Skeletal muscle satellite cell (primary cell): ENCODE measurements at regions not wholly inside any gene's neighbourhood (a gene's known extent, or its start where the extent isn't known, plus 50 kb on each side); places are given as distances from the start of the nearest gene placed in this dataset.

Source experiments
- H3K27me3 ChIP-seq: 2 replicates; pipeline ENCODE4 v1.7.0; 2013; ENCODE audit warnings: low read length; ENCODE audit not compliant: control insufficient read depth, insufficient read depth
- H3K36me3 ChIP-seq: 2 replicates; pipeline ENCODE4 v1.7.0; 2013; ENCODE audit warnings: mild to moderate bottlenecking, control low read depth, low read length; ENCODE audit not compliant: insufficient read depth
- H3K4me1 ChIP-seq: 2 replicates; pipeline ENCODE4 v1.7.0; 2013; ENCODE audit warnings: low read length; ENCODE audit not compliant: control insufficient read depth, insufficient read depth
- H3K4me2 ChIP-seq: 2 replicates; pipeline ENCODE4 v1.7.0; 2013; ENCODE audit warnings: mild to moderate bottlenecking, low read length
- H3K4me3 ChIP-seq: 2 replicates; pipeline ENCODE4 v1.7.0; 2013; ENCODE audit warnings: low read length
- H3K9ac ChIP-seq: 2 replicates; pipeline ENCODE4 v1.7.0; 2013; ENCODE audit warnings: mild to moderate bottlenecking, low read depth, low read length, moderate library complexity
- H3K9me3 ChIP-seq: replicated peaks from 2 replicates; pipeline ENCODE4 v1.7.0; 2013; ENCODE audit warnings: mild to moderate bottlenecking, control low read depth, low read length

DNA sequence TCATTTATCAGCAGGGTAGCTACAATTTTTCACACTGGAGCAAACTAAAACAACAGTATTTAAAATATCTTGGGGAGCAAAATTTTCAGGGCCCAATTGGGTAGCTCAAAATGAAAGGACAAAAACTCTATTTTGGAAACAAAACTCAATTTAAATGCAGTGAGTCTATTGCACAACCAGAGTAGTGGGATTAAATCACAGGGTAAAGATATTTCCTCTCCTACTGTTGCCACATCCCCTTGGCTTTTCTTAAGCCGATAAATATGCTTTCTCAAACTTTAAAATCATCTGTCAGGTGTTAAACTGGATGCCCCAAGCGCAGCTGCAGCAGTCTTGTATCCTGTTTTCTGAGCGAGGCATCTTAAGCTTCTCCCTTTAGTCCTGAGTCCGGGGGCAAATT, 1474.3 kb upstream of the CDH9 start:
- H3K4me2 ChIP-seq, result no peak overlapping the region
- no peaks in the 10 kb centered on the region for H3K36me3 ChIP-seq
- peaks cover 6% of the 10 kb centered on the region for H3K9me3 ChIP-seq
- H3K4me3 ChIP-seq, result no peak overlapping the region
- H3K4me1 ChIP-seq, result no peaks in the 10 kb centered on the region
- no peak overlapping the region for H3K9ac ChIP-seq
- H3K27me3 ChIP-seq, result no peaks in the 10 kb centered on the region

DNA sequence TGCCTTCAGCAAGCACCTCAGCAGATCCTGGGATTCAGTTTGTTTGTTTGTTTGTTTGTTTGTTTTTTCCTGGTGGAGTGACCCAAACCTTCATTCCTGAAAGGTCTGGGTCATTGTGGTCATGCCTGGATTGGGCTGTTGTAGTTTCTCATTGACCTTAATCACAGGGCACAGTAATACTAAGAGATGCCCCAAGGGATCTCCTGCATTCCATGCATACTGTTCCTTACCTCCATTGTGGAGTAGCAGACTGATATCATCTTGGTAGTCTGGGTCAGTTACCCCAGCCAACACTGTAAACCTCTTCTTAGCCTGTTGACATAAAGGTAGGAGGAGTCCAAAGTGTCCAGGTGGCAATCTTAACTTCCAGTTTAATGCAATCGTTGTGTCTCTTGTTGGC, 1466.7 kb upstream of the CDH9 start:
- H3K4me3 ChIP-seq, result no peak overlapping the region
- peaks cover 6% of the 10 kb centered on the region for H3K9me3 ChIP-seq
- no peak overlapping the region for H3K9ac ChIP-seq
- H3K36me3 ChIP-seq, result no peaks in the 10 kb centered on the region
- H3K27me3 ChIP-seq, result no peaks in the 10 kb centered on the region
- H3K4me2 ChIP-seq, result no peak overlapping the region
- no peaks in the 10 kb centered on the region for H3K4me1 ChIP-seq

DNA sequence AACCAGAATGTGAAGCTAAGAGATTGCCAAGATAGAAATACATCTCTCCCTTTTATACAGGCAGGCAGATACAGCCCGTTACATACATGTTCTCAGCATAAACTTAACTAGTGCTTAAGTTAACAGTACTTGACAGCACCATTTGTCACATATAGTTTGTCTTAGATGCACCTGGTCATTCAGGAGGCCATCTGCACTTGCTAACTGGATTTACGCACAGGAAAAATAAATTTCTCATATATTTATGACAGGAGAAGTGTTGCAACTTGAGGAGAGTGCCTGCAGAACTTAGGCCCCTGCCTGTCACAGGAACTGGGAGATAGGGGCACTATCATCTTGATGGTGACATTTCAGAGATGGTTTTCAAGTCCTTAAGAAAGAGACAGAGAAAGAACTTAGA, 1462.1 kb upstream of the CDH9 start:
- H3K9ac ChIP-seq, result no peak overlapping the region
- no peaks in the 10 kb centered on the region for H3K36me3 ChIP-seq
- H3K4me2 ChIP-seq, result no peak overlapping the region
- no peak overlapping the region for H3K4me3 ChIP-seq
- H3K9me3 ChIP-seq, result peaks cover 2% of the 10 kb centered on the region
- H3K4me1 ChIP-seq, result no peaks in the 10 kb centered on the region
- no peaks in the 10 kb centered on the region for H3K27me3 ChIP-seq

DNA sequence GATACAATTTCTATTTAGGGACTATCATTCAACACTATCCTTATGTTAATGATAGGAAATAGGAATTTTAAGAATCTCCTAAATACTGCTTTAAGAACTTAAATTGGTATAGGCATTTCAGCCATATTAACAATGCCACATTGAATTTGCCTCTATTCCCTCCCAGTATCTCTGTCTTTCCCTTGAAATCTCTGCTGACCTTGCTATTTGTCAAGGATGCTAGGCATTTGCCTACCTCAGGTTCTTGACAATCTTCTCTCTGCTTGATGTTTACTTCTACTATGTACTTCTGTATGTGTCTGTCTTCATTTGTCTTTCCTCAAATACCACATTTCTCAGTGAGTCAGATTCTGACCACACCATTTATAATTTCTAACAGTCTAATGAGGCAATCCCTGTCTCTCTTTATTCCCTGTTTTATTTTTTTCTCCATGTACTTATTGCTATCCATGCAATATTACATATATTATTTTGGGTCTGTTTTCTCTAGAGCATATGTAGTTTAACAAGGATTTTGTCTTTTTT, 1461.4 kb upstream of the CDH9 start:
- Histone ChIP-seq H3K36me3 (no peaks in the 10 kb centered on the region), H3K4me2 (no peak overlapping the region), H3K9ac (no peak overlapping the region), H3K4me3 (no peak overlapping the region), H3K27me3 (no peaks in the 10 kb centered on the region), H3K4me1 (no peaks in the 10 kb centered on the region), H3K9me3 (peaks cover 2% of the 10 kb centered on the region)

DNA sequence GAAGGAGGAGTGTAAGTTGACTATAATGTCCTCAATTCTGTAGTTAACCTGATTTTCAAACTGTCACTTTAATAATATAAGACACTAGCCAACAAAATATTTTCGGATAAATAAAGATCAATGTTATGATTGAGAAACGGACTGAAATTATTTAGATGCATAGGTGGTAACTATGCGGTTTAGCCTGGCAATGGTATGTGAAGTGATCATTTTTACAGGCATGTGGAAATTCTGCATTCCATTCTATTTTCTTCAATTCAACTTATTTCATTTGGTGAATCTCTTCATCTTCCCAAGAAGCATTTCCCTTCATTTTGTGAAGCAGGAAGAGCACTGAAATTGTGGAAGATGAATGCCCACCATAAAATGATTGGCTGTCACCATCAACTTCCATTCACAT, 1457.5 kb upstream of the CDH9 start:
- no peaks in the 10 kb centered on the region for H3K4me1 ChIP-seq
- no peaks in the 10 kb centered on the region for H3K36me3 ChIP-seq
- no peak overlapping the region for H3K9ac ChIP-seq
- H3K4me2 ChIP-seq, result no peak overlapping the region
- H3K9me3 ChIP-seq, result peaks cover 2% of the 10 kb centered on the region
- H3K27me3 ChIP-seq, result no peaks in the 10 kb centered on the region
- H3K4me3 ChIP-seq, result no peak overlapping the region

DNA sequence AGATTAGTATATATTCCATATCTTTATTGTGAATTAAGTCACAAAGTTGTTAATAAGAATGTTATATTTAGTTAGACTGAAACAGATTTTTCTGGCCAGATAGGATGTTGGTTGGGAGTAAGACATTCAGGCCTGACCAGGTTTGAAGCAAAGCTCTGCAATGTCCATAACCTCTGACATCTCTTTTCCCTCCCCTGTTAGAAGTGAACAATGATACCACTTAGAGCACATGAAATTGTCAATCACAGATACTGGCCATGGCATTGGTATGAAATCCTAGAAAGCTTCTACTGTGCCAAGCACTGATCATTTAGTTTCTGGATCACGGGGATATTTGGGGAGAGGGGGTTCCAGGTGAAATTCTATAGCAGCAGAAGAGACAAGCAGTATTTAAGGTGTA, 1455.1 kb upstream of the CDH9 start:
- no peak overlapping the region for H3K4me3 ChIP-seq
- no peak overlapping the region for H3K9ac ChIP-seq
- no peak overlapping the region for H3K4me2 ChIP-seq
- no peaks in the 10 kb centered on the region for H3K4me1 ChIP-seq
- no peaks in the 10 kb centered on the region for H3K27me3 ChIP-seq
- peaks cover 2% of the 10 kb centered on the region for H3K9me3 ChIP-seq
- no peaks in the 10 kb centered on the region for H3K36me3 ChIP-seq

DNA sequence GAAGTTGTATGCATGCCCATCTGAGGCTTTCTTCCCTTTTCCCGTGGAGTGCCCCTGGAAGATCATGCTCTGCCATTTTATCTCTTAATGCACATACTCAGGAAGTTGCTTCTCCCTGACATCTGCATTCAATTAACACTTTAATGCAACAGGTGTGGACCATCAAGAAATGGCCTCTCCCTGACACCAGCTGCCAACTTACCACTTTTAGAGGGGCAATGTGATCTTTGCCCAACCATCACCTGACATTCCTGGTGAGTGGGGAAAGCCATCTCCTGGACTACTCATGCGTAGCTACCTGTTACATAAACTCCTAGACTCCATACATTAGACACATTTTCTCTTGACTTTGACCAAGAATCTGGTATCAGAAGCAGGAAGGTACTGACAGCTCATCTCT, 1450.4 kb upstream of the CDH9 start:
- no peaks in the 10 kb centered on the region for H3K4me1 ChIP-seq
- no peak overlapping the region for H3K4me3 ChIP-seq
- H3K4me2 ChIP-seq, result no peak overlapping the region
- H3K27me3 ChIP-seq, result no peaks in the 10 kb centered on the region
- H3K36me3 ChIP-seq, result no peaks in the 10 kb centered on the region
- no peak overlapping the region for H3K9ac ChIP-seq
- H3K9me3 ChIP-seq, result no peaks in the 10 kb centered on the region

DNA sequence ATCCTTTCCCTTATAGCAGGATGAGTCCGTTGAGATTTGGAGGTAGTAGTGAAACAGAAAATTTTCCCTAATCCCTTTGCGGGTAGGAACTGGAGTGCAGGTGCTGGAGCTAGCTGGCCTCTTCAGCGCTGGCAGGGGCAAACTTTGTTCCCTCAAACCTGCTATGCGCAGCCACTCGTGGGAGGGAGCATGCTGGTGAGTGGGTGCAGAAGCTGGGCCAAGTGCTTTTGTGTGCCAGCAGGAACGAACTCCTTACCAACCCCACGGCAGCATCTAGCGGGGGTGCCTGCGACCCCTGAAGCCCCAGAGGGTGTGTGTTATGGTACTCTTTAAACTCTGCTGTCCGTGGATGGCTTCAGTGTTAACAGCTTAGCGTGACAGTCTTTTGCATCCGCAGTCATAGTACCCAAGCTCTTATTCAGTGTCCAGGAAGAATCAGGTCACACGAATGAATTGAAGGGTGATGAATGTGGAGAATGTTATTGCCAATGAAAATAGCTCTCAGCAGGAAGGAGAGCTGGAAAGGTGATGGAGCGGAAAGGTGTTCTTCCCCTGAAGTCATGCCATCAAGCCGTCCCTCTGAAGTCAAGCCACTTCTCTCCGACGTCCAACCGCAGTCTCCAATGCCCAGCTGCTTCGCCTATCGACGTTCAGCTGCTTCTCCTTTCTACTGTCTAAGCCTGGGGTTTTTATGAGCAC, 1445.1 kb upstream of the CDH9 start:
- H3K4me3 ChIP-seq, result no peak overlapping the region
- no peaks in the 10 kb centered on the region for H3K9me3 ChIP-seq
- no peak overlapping the region for H3K9ac ChIP-seq
- H3K4me2 ChIP-seq, result no peak overlapping the region
- no peaks in the 10 kb centered on the region for H3K4me1 ChIP-seq
- H3K36me3 ChIP-seq, result no peaks in the 10 kb centered on the region
- H3K27me3 ChIP-seq, result no peaks in the 10 kb centered on the region

DNA sequence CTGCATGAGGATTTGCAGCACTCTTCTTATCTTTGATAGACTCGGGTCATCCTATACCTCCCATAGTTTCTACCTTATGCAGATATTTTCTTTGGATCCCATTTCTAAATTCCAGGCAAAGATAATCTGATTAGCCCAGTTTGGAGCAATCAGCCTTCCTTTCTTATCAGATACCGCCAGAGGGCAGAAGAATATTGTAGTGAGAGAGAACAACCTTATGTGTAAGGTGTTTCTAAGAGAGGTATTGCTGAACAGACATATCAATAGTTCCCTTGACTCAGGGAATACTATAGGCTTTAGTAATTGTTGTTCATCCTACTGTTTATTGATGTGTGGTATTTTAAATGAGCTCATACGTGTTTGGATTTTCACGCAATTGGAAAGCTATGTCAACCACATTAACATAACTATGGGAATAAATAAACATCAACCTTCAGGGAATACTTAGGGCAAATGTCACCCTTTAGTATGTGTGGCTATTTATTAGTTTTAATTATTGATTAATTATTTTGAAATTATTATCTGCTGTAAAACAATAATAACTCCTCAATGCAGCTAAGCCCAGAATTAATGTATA, 1435.2 kb upstream of the CDH9 start:
- Histone ChIP-seq H3K4me1 (no peaks in the 10 kb centered on the region), H3K36me3 (no peaks in the 10 kb centered on the region)

DNA sequence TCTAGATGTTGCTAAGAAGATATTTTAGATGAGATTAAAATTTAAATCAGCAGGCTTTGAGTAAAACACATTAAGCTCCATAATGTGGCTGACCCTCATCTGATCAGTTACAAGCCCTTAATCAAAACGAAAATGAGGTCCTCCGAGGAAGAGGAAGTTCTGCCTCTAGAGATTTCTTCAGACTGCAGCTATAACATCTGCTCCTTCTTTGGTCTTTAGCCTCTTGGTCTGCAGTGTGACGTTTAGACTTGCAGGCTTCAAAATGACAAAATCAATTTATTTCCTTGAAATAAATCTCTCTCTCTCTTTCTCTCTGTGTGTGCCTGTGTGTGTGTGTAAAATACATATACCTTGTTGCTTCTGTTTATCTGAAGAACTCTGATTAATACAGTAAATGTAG, 1429.8 kb upstream of the CDH9 start:
- H3K4me1 ChIP-seq, result no peaks in the 10 kb centered on the region
- H3K9me3 ChIP-seq, result peaks cover 10% of the 10 kb centered on the region
- no peaks in the 10 kb centered on the region for H3K27me3 ChIP-seq
- no peak overlapping the region for H3K9ac ChIP-seq
- no peak overlapping the region for H3K4me2 ChIP-seq
- no peaks in the 10 kb centered on the region for H3K36me3 ChIP-seq
- H3K4me3 ChIP-seq, result no peak overlapping the region

More for the DNA sequence above, 1435.2 kb upstream of the CDH9 start:
- no peak overlapping the region for H3K4me3 ChIP-seq
- no peaks in the 10 kb centered on the region for H3K27me3 ChIP-seq
- H3K9me3 ChIP-seq, result peaks cover 8% of the 10 kb centered on the region
- no peak overlapping the region for H3K9ac ChIP-seq
- H3K4me2 ChIP-seq, result no peak overlapping the region

DNA sequence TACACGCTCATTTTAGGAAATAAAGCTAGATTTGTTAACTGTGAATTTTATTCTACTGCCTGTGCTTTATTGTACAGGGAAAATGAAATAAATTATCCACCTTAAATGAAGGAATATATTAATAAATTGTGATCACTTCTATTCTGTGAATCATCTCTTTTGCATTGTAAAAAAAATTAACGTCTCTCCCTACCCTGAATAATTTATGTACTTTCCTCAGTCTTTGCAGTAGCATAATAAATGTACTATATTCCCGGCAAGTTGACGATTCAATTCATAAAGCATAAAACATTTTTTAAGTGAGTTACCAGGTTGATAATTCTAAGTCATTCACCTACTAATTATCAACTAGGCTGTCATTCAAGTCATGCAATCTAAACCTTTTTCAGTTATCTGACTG, 1425.3 kb upstream of the CDH9 start:
- no peaks in the 10 kb centered on the region for H3K36me3 ChIP-seq
- no peak overlapping the region for H3K4me3 ChIP-seq
- H3K4me1 ChIP-seq, result no peaks in the 10 kb centered on the region
- H3K27me3 ChIP-seq, result no peaks in the 10 kb centered on the region
- peaks cover 2% of the 10 kb centered on the region for H3K9me3 ChIP-seq
- H3K9ac ChIP-seq, result no peak overlapping the region
- no peak overlapping the region for H3K4me2 ChIP-seq

DNA sequence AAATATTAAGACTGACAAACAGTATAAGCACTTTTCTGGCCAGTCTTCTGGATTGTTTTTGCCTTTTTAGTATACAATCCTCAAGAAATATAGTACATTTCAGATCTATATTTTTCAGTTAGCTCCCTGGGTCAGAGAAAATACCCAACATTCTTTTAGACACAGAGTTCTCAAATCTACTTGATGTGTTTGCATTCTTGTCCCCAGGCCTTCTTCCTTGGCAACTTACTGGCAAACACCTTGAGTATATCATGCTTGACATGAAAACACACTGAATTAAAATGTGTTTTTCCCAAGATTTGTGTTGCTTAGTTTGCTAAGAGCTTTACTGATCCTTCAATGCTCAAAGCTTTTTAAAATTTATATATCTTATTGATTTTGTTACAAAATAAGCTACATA, 1413.1 kb upstream of the CDH9 start:
- Histone ChIP-seq H3K4me3 (no peak overlapping the region), H3K9me3 (peaks cover 11% of the 10 kb centered on the region), H3K36me3 (no peaks in the 10 kb centered on the region), H3K9ac (no peak overlapping the region), H3K4me2 (no peak overlapping the region), H3K27me3 (no peaks in the 10 kb centered on the region), H3K4me1 (no peaks in the 10 kb centered on the region)
